Renal pelvis (tissue), 1 donor: ENCODE measurements at regions not wholly inside any gene's neighbourhood (a gene's known extent, or its start where the extent isn't known, plus 50 kb on each side); places are given as distances from the start of the nearest gene placed in this dataset.
A peak's percentile ranks its signal among the peaks of the same experiment; 100 is the strongest.
"Not testable (repeated sequence)": the region's sequence is repeated elsewhere in the genome, so short reads cannot be mapped to it uniquely, and the experiment has no call there.

Source experiments
- DNase-seq: peaks from one replicate; pipeline ENCODE4 v3.0.0-alpha.2; 2013

DNA sequence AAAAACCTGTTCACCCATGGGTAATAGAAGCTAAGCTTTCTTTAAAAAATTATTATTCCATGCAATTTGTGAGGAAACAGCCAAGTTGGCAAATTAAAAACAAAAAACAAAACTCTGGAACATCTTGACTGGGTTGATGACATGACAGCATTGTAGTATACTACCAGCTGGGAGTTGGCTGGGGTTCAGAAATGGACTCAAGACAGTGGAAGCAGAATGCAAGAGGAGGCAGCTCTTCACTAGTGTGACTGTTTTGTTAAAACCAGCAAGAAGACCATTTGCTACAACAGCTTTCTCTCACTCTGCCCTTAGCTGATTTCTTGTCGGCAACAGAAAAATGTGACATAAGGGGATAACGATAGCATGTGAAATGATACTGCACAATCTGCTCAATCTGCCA is 1298.9 kb upstream of the ADGRL4 start:
- DNase-seq: no peak

DNA sequence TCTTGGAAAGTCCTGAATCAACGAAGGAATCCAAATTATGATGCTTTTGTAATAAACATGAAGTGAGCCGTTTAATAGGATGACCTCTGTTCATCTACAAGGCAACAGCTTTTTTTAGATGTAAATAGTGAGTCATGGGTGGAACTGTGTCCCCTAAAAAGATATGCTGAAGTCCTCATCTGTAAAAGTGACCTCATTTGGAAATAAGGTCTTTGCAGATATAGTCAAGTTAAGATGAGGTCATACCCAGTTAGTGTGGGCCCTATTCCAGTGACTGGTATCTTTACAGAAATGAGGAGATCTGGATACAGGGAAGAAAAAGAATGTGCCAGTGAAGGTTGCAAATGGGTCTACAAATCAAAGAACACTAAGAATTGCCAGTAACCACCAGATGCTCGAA is 1287.3 kb upstream of the ADGRL4 start:
- DNase-seq: no peak

DNA sequence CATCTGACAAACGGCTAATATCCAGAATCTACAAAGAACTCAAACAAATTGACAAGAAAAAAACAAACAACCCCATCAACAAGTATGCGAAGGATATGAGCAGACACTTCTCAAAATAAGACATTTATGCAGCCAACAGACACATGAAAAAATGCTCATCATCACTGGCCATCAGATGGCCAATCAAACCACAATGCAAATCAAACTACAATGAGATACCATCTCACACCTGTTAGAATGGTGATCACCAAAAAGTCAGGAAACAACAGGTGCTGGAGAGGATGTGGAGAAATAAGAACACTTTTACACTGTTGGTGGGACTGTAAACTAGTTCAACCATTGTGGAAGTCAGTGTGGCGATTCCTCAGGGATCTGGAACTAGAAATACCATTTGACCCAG is 1282.2 kb upstream of the ADGRL4 start:
- DNase-seq: not testable (repeated sequence)

DNA sequence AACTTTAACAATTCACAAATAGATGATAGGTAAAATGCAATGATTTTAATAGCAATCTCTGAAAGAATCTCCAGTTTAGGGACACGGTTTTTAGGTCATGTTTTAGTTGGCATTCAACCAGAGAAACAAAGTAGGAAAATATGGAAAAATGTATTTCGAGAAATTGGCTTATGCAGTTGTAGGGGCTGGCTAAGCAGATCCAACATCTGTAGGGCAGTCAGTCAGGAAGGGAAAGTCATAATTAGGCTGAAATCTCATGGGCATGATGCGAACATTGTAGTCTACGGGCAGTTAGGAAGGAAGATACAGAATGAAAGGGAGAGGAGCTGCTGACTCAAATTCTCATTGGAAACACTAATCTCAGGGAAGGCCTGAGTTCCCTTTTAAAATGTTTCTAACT is 1276.0 kb upstream of the ADGRL4 start:
- DNase-seq: no peak

DNA sequence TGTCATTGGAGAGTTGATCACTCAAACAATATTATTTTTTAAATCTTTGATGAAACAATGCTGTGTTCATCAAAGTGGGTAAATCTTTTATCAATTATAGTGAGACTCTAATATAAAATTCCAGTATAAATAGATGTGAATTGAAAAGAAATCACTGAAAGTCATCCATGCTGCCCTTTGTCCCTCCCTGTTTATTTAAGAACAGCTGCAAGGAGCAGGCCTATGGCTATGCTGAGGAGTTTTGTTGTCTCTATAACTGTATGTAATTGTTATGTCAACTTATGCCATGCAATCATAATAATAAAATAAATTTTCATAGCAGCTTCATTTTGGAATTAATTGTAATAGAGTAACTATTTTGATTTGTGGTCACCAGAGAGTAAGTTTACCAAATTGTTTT is 1272.4 kb upstream of the ADGRL4 start:
- DNase-seq: no peak

DNA sequence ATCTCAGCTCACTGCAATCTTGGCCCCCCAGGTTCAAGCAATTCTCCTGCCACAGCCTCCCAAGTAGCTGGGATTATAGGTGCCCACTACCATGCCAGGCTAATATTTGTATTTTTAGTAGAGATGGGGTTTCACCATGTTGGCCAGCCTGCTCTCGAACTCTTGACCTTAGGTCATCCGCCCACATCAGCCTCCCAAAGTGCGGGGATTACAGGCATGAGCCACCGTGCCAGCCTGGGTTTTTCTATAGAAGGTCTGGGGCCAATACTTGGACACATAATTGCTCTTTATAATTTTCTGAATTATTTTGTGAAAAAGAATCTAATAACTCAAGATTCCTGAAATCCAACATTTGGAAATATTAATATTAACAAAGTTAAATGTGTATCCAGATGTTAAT is 1267.7 kb upstream of the ADGRL4 start:
- DNase-seq: no peak

DNA sequence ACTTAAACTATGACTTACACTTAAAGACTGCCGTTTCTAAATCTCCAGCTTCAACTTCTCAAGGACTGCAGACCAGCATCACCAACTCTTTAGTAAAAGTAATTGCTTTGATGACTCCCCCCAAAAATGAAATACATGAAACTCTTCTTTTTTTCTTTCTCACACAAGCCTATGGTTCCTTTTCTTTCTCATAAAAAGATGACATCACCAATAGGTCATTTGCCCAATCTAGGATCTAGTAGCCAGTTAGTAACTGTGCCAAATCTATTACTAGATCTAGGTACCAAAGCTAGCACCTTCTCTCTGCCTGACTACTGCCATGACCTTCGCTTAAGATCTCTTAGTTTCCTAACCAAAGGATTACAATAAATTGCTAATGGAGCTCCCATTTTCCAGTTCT is 1266.0 kb upstream of the ADGRL4 start:
- no peak for DNase-seq

DNA sequence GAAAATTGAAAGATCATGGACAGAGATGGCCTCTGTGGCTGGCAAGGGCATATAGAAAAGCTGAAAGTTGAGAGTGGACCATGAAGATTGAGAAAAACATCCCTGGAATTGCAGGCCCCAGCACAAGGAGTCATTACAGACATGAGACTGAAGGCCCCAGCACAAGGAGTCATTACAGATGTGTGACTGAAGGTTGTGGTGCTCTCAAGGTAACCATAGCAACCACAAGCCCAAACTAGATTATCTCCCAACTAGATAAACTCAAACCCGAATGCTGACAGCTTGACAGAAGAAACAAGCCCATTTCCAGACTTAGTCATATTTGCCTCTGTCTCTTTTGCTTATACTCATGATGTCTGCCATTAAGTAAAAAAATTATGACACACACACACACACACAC is 1252.1 kb upstream of the ADGRL4 start:
- DNase-seq: no peak

DNA sequence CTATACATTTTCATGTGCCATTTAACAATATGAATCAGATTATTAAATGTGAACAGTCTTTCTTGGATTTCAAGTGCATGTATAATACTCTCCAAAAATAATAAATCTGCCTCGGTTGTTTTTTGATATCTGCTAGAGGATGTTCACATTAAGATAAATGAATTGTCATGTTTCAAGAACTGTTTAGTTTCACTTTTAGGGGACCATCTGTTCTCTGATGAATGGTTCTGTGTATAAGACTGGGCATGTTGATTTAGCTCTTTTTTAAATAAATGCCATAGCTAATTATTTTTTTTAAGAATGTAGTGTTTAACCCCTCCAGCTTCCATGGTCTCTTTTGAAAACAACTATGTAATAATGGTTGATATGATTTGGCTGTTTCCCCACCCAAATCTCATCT is 1245.1 kb upstream of the ADGRL4 start:
- DNase-seq: no peak

DNA sequence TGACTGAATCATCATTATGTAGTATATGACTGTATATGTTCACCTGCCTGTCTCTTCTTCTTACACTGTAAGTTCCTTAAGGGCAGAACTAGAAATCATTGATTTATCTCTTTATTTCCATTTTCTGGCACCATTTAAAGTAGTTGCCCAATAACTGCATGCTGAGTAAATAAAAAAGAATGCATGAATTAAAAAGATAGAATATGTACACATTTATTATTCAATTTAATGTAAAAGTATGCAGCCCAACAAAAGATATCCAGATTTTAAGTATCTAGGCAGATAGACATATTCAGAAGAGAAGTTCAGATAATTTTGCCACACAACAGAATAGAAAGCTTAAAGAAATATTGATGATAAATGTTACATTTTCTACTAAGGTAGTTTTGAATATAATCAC is 1244.6 kb upstream of the ADGRL4 start:
- DNase-seq: no peak

DNA sequence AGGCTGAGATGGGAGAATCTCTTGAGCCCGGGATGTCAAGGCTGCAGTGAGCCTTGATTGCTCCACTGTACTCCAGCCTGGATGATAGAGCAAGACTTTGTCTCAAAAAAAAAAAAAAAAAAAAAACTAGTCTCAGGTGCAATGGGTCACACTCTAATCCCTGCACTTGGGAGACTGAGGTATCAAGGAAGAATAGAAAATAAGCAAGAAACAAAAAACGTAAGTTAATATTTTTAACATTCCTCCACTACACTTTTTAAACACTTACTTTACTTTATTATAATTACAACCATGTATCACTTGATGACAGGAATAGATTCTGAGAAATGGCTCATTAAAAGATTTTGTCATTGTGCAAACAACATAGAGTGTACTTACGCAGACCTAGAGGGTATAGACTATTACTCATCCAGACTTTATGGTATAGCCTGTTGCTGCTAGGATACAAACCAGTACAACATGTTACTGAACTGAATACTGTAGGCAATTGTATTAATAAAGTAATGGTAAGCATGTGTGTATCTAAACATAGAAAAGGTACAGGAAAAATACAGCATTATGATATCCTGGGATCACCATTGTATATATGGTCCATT is 1244.1 kb upstream of the ADGRL4 start:
- no peak for DNase-seq

DNA sequence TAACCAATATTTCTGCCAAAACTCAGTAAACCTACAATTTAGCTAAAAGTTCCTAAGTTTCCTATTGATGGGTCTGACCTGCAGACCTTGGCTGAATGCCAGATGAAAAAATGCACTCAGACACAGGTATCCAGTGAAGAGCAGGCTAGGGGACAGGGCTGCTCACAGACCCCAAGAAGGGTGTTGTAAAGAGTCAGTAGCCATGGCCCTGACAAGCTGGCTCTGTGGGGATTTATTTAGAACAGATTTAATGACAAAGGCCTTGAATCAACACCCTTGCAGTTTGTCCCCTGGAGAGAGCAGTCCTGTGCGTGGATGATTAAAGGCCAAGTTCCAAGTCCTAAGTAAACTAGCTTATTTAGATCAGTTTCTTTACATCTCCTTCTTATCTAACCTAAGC is 1243.2 kb upstream of the ADGRL4 start:
- no peak for DNase-seq

DNA sequence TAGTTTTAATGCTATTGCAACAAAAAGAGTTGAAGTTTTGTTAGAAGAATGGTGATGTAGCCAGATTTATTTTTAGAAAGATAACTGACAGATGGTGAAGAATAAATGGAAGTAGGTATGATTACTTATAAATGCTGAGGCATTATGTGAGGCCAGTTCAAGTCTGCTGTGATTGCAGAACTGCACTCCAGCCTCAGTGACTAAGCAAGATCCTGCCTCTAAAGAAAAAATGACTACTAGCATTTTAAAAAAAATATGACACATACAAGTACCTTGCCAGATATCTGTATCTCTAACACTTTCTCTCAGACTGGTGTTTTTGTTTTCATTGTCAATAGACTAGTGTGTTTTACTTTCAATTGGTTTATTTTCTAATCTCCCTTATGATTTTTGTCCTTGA is 1242.4 kb upstream of the ADGRL4 start:
- DNase-seq: no peak

DNA sequence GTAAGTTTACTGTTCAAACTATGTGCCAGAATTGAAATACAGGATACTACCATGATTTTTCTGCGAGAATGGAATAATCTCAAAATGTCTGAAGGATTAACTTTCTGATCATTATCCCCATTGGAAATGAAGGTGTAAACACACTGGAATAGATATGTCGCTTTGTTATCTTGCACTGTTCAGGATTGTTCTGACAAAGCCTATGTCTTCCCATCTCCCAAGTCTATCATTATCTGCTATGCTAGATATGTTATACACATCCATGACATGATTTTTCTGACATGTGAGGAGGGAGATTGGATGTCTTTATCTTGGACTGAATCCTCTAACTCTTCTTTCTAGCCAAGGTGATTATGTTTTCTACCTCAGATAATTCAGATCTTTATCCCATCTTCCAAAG is 1239.3 kb upstream of the ADGRL4 start:
- DNase-seq: no peak

DNA sequence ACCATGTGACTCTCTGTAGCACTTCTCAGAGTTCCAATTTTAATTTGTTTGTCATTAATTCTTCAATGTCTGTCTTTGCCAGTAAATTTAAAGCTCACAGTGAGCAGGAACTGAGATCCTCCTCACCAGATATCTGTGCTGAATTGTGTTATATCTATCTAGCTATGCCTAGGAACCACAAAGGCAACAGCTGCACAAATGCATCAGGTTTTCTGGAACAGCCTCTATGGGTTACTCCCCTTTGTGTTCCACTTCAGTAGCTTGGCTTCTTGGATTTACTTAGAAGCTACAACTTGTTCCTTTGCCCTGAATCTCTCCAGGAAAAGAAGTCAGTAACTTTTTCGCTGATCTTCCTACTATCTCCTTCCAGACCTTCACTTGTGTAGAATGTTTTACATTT is 1237.8 kb upstream of the ADGRL4 start:
- DNase-seq: no peak

DNA sequence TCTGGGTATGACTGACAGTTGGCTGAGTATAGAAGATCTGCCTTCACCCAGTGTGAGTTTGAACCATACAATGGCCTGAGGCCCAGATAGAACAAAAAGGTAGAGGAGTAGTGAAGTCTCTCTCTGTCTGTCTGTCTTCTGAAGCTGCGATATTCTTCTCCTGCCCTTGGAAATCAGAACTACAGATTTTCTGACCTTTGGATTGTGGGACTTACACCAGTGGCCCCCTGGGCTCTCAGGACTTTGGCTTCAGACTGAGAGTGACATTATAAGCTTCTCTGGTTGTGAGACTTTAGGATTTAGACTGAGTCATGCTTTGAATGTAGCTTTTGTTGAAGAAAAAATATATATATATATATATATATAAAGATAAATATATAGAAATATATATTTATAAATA is 1235.0 kb upstream of the ADGRL4 start:
- DNase-seq: no peak

DNA sequence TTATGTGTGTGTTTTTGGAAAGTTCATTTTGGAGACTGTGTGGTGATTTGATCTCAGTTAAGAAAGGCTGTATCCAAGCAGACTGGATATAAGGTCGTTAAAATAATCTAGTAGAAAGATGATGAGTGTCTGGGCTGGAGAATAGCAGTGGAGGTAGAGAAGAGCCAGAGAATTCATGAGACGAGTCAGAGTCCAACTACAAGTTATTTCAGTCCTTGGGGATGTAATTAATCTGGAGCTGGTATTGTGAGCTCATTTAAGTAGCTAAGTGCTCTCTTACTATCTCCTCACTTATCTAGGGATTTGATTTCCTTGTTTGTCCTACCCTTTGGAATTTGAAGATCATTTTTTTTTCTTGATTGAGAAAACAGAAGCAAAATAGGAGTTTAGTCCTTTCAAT is 1219.0 kb upstream of the ADGRL4 start:
- no peak for DNase-seq

DNA sequence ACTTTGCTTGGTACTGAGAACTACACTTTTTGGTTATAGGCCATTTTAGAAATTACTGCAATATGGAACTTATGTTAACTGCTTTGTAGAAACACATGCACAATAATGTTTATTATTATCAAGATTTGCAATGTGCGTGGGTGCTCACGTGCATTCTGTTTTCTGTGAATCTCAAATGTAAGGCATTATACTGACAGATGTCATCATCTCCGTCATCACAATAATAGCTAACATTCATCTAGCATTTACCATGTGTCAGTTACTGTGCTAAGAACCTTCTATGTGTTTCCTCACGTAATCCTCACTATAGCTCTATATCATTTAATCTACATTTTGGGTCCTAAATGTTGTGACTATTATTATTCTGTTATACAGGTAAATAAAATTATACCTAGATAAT is 1214.8 kb upstream of the ADGRL4 start:
- no peak for DNase-seq

DNA sequence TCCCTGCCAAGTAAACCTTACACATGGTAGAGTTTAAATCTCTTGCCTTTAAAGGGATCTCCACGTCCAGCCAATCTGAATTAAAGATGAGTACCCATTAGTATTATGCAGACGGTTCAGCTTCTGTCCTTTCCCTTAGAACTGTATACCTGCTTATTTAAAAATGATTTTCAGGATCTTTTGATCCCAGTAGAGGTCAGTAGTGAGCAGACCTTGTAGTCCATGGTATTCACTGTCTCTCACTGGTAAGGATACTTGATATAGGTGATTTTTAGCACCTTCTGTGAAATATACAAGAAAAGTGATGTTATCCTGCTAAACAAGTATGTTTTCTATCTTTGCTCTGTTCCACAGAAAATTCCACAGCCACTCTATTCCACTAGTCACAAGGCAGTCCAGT is 1211.6 kb upstream of the ADGRL4 start:
- peak; percentile 29 for DNase-seq

DNA sequence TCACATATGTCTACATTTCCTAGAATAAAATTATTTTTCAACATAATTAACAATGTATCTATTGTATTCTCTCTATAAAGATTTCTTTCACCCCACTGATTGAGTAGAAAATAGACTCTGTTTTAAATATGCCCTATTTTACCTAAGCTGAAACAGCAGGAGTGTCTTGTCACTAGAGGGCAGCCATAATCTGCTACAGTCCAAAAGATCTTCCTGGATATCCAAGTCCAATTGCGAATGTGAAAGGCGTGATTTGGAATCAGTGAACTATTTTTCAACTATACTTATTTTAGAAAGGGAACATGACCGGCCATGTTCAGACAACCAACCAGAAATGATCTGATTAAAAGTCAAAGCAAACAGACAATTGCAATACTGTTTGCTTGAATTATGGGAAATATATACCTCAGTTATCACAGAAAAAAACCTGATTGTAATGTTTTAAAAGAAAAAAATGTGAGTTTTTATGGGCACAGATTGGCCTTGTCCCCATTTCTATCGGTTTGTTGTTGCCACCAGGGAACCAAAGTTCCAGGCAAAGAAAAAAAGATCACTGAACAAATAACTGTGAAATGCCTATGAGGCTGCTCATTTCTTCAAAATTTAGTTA is 1211.0 kb upstream of the ADGRL4 start:
- DNase-seq: peak; percentile 61

DNA sequence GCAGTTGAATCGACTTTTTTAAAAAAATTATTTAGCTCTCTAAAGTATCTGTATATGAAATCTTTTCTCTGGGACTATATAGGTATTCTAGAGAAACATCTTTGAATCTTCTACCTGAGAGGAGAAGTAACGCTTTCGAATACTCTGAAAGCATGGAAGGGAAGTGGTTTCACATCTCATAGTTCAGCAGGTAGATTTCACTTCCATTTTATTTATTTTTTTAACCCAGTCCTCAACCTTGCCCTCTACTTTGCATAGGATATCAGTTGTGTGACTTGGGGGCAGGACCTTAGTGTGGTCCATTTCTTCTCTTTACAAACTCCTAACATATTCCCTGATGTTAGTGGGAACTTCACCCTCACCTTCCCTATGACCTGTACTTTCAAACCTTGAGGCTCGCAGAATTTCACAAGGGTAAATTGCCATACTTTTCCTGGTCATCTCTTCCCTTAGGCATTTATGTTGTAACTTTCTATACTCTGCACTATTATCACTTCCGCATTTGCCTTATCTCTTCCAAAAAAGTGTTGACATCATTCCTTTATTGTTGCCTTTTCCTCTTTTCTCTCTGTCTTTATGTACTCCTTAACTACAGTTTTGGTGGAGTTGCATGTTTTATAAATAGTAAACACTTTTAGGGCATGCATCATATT is 1208.5 kb upstream of the ADGRL4 start:
- no peak for DNase-seq

DNA sequence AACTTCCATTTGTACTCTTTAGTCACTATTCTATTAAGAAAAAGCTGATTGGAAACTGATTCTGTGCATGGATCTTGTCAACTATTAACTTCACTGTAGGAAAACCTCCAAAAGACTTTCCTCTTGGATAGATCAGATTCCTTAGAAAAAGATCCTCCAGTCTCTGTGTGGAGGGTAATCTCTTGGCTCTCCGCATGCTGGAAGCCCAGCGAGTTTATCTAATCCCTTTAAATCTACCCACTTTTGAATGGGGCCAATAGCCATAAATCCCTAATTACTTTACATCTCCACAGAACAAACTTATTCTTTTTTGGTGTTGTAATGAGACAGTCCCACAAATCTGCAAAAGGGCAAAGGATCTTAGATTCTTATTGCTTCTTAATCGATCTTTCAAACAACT is 1206.4 kb upstream of the ADGRL4 start:
- DNase-seq: no peak

DNA sequence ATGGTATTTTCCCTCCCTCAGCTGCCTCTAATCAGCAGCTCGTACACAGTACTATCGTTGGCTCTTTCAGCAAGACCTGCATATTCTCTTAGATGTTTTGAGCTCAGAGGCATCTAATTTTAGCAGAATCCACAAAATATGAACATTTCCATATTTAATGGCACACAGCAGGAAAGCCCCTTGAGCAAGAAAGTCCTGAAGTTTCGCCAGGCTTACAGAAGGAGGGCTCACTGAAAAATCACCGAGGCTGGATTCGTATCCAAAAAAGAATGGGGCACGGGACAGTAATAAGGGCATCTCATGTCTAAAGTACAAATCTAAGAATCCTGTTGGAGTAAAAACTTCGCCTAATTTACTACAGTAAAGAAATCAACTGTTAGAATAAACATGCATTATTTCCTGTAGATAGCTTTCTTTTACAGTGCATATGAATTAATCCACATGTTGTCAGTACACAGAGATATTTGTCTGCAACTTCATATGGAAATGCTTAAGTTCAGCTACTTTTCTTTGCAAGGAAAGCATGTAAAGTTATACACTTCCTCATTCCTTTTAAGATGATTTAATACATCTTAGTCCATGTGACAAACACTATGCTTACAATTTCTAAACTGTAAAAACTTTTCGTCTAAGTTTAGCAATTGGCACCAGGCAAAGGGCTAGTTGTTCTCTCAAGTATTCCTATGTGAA is 1205.3 kb upstream of the ADGRL4 start:
- DNase-seq: peak; percentile 17
